BJ (cell line): ENCODE measurements at regions not wholly inside any gene's neighbourhood (a gene's known extent, or its start where the extent isn't known, plus 50 kb on each side); places are given as distances from the start of the nearest gene placed in this dataset.
A peak's percentile ranks its signal among the peaks of the same experiment; 100 is the strongest.
"Not testable (repeated sequence)": the region's sequence is repeated elsewhere in the genome, so short reads cannot be mapped to it uniquely, and the experiment has no call there.

ENCODE experiments used
- CTCF ChIA-PET: fragments of 350-600 bp; formaldehyde crosslinking; extraction: SDS; loops from one replicate; lab custom pipeline; 2021; ENCODE audit warnings: antibody characterized with exemption, inconsistent platforms; lab: Yijun Ruan, JAX
- POLR2A ChIA-PET: fragments of 300-600 bp; sonication (Branson Sonifier 250); formaldehyde crosslinking; extraction: SDS; loops from one replicate; lab custom pipeline; 2021; ENCODE audit warnings: antibody characterized with exemption; lab: Charles Lee
- DNase-seq: peaks from one replicate; pipeline ENCODE4 v3.0.0-alpha.2; 2011; ENCODE audit warnings: low read depth
- H3K27me3 ChIP-seq: 2 replicates; pipeline ENCODE4 v1.6.0; 2011; ENCODE audit warnings: low read length; ENCODE audit not compliant: control insufficient read depth, insufficient read depth
- H3K36me3 ChIP-seq: 2 replicates; pipeline ENCODE4 v1.5.1; 2011; ENCODE audit warnings: low read length; ENCODE audit not compliant: control insufficient read depth, insufficient read depth
- H3K4me3 ChIP-seq: 2 replicates; pipeline ENCODE4 v1.5.1; 2011; ENCODE audit warnings: low read depth, mild to moderate bottlenecking, control low read depth, low read length
- CTCF ChIP-seq: IDR thresholded peaks from 2 replicates; pipeline ENCODE4 v1.5.1; 2011; ENCODE audit warnings: low read depth, mild to moderate bottlenecking, control low read depth, inconsistent platforms, low read length, moderate library complexity; ENCODE audit not compliant: insufficient read depth

- DNase-seq: no peak
- ChIA-PET CTCF (no interaction called here), POLR2A (no interaction called here)
- H3K36me3 ChIP-seq: no peaks in the 10 kb centered on the region
- no peak overlapping the region for H3K4me3 ChIP-seq
- H3K27me3 ChIP-seq: no peaks in the 10 kb centered on the region
- no peak for TF ChIP-seq CTCF
Observed at GRCh38 chr3:153275514-153275913, 113.5 kb downstream of the RAP2B start.

- DNase-seq: no peak
- Histone ChIP-seq H3K36me3 (no peaks in the 10 kb centered on the region), H3K4me3 (no peak overlapping the region), H3K27me3 (no peaks in the 10 kb centered on the region)
- POLR2A ChIA-PET: no interaction called here
- CTCF ChIA-PET: no interaction called here
- TF ChIP-seq CTCF: no peak
Observed at GRCh38 chr3:153277029-153277428, 115.0 kb downstream of the RAP2B start.

- H3K27me3 ChIP-seq, H3K36me3 ChIP-seq, POLR2A ChIA-PET, CTCF ChIA-PET, H3K4me3 ChIP-seq, DNase-seq: not testable (repeated sequence)
Observed at GRCh38 chr3:153281236-153281997, 119.4 kb downstream of the RAP2B start.

- Histone ChIP-seq H3K27me3 (no peaks in the 10 kb centered on the region), H3K36me3 (no peaks in the 10 kb centered on the region), H3K4me3 (no peak overlapping the region)
- no peak for DNase-seq
- POLR2A ChIA-PET: interaction anchor here (0.6 kb wide), 1 partner anchor 332 kb away, joined by 3 read pairs; no protein-coding TSS in a partner anchor
- CTCF ChIA-PET: no interaction called here
- TF ChIP-seq CTCF: no peak
Observed at GRCh38 chr3:153282355-153282754, 120.3 kb downstream of the RAP2B start.

GRCh38 chr3:153284282-153284938 lies 122.4 kb downstream of the RAP2B start:
- Histone ChIP-seq H3K4me3 (no peak overlapping the region), H3K27me3 (no peaks in the 10 kb centered on the region), H3K36me3 (no peaks in the 10 kb centered on the region)
- no peak for TF ChIP-seq CTCF
- DNase-seq: peak; percentile 75
- ChIA-PET CTCF (interaction anchor here (0.6 to 1.4 kb wide), 3 partner anchors 9 to 241 kb away, joined by 3 to 4 read pairs (median 4); no protein-coding TSS in a partner anchor), POLR2A (no interaction called here)
